Activated CD8-positive, alpha-beta memory T cell treated with anti-CD3 and anti-CD28 coated beads for 1 hour (primary cell): ENCODE measurements at regions not wholly inside any gene's neighbourhood (a gene's known extent, or its start where the extent isn't known, plus 50 kb on each side); places are given as distances from the start of the nearest gene placed in this dataset.

ENCODE experiments used
- DNase-seq, 2 donors: peaks; one replicate each; pipeline ENCODE4 v3.0.0-alpha.2; 2020; ENCODE audit warnings: low read depth in 1 of 2; ENCODE audit errors: extremely low read depth in 1 of 2

- no peak for DNase-seq
Observed at GRCh38 chr13:76715621-76716020, 170.6 kb downstream of the KCTD12 start.

GRCh38 chr13:76715075-76715474 lies 171.1 kb downstream of the KCTD12 start:
- no peak for DNase-seq

DNA sequence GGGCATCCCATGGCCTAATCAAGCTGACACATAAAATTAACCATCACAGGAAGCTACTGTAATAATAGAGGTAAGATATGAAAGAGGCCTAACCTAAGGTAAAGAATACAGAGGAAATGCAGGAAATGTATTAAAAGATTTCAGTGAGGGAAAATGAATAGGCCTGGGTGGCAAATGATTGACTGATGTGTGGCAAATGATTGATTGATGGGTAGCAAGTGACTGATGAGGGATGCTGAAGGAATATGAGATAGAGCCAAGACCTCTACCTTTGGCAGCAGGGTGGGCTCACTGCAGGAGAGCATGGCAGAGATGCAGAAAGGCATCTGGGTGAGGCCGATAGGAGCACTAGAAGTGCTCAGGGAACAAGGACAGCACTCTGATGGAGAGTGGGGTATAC lies 172.9 kb downstream of the KCTD12 start:
- DNase-seq: no peak

DNA sequence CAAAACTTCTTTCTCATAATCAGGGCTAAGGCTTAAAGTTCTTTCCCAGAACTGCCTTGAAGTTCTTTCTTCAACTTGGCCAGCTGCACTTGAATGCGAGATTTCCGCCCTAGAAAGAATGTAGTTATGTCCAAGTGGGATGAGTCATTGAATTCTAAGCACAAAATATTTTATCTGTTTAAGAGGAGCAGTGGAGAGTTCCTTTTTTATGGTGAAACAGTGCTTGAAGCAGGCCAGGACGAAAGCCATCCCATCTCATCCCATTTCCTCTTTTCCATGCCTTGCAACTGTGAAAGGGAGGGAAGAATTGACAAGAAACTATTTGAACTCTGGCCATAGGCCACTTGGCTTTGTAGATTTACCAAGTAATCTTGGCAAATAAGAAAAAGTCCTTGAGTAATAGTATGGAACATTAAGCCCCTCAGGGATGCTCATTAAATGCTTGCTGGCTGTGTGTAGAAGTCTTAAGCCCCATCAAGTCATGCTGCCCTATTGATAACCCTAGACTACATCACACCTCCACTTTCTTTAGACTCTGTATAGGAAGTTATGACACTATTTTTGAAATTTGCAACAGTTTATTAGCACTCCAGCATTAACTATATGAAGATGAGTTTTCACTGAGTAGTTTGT lies 174.5 kb downstream of the KCTD12 start:
- no peak for DNase-seq

GRCh38 chr13:76709851-76710250 lies 176.4 kb downstream of the KCTD12 start:
- DNase-seq: no peak

DNA sequence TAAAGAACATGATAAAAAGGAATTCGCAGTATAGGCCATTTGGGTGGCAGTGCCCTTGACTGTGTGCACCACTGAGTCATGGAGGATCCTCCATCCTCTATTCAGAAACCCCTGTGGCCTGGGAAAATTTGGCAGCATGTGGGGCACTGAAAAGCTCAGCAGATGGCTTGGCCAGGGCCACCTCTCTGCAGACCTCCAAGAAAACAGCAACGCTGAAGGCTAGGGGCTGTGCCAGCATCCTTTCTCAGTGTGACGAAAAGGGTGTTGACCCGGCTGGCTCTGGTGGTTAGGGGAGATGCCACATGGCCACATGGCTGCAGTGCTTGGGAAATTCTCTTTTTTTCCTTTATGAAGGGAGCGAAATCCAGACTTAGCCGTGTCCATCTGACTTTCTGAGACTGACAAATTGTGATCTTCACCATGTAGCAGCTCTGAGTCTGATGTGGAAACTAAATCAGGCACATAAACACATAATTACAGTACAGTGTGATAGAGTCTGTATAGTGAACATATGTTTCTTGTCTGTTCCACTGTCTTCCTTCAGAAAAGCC lies 178.0 kb downstream of the KCTD12 start:
- DNase-seq: no peak

GRCh38 chr13:76707360-76707759 lies 178.8 kb downstream of the KCTD12 start:
- DNase-seq: no peak

- DNase-seq: no peak
Observed at GRCh38 chr13:76703621-76704288, 182.4 kb downstream of the KCTD12 start.

DNA sequence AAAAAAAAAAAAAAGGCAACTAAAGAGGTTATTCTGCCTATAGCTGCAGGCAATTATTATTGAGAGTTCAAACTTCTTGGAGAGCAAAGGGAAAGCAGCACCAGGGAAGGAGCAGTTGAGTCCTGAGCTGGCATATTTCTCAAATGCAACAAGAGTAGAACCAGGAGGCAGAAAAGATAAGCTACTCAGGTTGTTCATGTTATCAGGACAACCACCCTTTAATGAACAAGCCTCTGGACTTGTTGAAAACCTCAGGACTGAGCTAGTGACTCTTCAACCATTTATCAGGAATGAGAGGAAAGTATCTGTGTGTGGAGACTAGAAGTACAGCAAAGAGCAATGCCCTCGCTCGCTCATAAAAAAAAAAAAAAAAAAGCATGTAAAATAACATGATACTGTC lies 183.0 kb downstream of the KCTD12 start:
- no peak for DNase-seq

- no peak for DNase-seq
Observed at GRCh38 chr13:76697288-76697687, 188.9 kb downstream of the KCTD12 start.

GRCh38 chr13:76696370-76696769 lies 189.8 kb downstream of the KCTD12 start:
- DNase-seq: no peak

GRCh38 chr13:76693086-76693485 lies 193.1 kb downstream of the KCTD12 start:
- DNase-seq: no peak

DNA sequence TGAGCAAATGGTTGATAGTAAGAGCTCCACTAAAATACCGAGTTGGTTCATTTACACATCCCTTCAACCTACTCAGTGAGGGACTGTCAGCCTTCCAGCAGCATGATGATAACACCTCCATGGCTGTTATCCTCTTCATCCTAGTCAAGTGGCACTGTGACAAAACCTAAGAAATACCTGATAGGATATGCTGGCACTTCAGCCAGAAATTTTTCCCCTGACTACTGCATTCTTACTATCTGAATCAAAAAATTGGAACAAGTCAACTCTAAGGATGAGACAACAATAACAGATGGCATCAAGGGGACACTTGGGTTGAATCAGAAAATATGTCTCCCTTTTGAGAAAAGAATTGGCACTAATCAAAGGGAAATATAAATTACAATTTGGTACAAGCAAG lies 193.9 kb downstream of the KCTD12 start:
- DNase-seq: no peak

DNA sequence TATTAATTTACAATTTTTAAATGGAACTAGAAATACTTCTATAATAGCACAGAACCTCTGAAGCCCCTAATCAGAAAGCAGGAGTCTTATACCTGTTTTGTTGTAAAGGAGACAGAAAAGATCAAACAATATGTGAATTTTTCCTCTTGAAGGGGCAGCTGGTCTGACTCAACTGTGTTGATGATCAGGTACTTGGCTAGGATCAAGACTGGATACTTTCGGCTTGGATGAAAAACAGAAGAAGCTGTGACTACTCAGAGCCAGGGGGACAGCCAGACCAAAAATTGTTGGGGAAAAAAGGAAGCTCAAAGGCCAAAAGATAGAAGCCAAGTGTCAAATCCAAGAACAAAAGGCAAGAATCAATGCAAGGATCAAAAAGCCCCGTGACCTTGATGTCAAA lies 195.6 kb downstream of the KCTD12 start:
- no peak for DNase-seq

DNA sequence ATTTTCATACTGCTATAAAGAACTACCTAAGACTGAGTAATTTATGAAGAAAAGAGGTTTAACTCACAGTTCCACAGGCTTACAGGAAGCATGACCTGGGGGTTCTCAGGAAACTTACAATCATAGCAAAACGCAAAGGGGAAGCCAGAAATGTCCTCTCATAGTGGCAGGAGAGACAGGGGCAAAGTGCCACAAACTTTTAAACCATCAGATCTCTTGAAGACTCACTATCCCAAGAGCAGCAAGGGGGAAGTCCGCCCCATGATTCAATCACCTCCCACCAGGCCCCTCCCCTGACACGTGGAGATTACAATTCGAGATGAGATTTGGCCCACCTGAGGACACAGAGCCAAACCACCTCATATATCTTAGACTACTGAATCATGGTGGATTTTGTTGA lies 198.7 kb downstream of the KCTD12 start:
- DNase-seq: no peak

DNA sequence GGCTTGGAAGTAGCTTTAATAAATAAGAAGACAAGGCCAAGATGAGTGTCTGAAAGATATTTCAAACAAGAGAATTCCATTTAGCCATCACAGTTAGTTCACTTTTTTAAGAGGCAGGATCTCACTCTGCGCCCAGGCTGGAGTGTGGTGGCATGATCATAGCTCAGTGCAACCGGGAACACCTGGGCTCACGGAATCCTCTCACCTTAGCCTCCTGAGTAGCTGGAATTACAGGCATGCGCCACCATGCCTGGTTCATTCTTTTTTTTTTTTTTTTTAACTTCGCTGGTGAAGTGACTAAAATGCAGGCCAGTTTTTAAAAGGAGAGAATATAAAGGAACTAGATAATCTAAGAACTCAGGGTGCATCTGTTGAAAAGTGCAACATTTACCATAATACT lies 200.3 kb downstream of the KCTD12 start:
- DNase-seq: no peak

DNA sequence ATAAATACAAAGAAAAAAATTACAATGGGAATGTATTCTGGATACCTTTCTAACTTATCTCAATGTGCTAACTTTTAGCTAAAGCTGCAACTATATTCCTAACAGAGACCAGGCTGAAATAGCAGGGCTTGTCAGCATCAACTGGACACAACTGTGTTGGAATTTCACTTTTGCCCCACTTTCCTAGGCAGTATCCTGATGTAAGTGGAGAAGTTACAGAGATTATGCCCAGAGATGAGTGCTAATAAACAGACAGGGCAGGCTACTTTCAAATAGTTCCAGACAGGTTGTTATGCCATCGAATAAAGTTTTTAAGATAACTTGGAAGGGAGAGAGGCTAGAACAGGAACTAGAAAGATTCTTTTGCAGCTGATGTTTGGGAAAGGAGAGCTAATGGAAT lies 201.9 kb downstream of the KCTD12 start:
- no peak for DNase-seq

GRCh38 chr13:76683854-76684253 lies 202.4 kb downstream of the KCTD12 start:
- no peak for DNase-seq

- DNase-seq: no peak
Observed at GRCh38 chr13:76683168-76683567, 203.0 kb downstream of the KCTD12 start.

DNA sequence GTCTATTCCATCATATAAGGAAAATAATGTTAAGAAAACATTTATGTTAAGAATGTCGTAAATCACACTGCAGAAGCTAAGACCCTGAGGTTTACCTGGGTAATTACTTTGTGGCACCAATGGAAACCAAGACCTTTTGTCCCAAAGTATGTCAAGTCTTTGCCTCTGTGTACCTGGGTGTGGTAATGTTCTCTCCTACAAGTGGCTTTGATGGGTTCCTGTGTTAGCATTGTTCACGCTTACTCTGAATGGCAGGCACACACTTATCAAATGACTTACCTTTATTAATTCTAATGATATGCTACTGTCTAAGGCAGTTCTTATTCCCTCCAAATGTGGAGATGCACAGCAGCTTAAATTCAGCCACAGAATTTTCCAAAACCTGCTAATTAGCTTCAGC lies 206.1 kb downstream of the KCTD12 start:
- DNase-seq: no peak

DNA sequence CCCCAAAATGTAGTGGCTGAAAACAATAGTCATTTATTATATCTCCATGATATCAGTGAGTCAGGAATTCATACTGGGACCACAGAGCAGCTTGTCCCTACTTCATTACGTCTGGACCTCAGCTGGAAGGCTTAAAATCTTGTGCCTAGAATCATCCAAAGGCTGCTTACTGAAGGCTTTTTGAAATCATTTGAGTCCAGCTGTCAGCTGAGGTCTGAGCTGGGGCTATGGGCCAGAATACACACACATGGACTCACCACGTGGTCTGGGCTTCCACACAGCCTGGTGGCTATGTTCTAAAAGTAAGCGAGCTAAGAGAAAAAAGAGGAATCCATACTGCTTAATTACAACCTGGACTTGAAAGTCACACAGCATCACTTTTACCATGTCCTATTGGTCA lies 209.2 kb downstream of the KCTD12 start:
- no peak for DNase-seq

DNA sequence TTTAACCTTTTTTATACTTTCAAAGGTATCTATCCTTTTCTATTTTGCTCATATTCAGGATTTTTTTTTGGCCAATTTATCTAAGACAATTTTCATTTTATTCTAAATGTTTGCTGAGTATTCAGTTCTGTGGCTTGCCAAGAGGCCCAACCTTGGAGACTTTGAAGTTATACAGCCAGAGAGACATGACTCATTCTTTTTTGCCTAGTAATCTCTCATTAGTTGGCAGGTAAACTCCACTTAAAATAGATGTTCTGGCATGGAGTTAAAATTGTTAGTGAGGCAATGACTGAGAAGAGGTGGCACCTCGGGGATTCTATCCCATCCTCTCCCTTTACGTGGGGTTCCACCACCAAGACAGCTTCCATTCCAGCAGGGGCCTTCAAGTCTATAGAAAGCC lies 213.8 kb downstream of the KCTD12 start:
- no peak for DNase-seq

- no peak for DNase-seq
Observed at GRCh38 chr13:76668716-76669115, 217.5 kb downstream of the KCTD12 start.
